ENCODE measurements at regions not wholly inside any gene's neighbourhood (a gene's known extent, or its start where the extent isn't known, plus 50 kb on each side); places are given as distances from the start of the nearest gene placed in this dataset.
A peak's percentile ranks its signal among the peaks of the same experiment; 100 is the strongest.

DNA sequence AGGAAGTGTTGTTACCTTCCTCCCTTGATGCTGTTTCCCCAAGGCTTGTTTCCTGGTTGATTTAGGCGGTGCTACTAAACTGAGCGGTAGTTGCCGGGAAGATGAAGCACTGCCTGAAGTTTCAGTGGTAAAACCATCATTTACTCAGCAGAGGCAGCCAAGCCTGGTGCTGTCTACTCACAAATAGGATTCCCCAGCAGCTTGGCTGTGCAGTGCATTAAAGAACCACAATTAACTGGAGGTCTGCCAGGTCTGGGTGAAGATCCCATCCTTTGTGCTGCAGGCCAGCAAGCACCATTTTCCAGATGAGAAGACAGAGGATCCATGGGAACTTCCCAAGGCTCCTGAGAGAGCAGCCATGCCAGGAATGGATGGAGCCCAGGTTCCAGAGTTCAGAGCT is 231.9 kb upstream of the E2F8 start:
- Mint-ChIP-seq H3K27me3 (ENCODE audit: low read depth) (peaks cover 28% of the 10 kb centered on the region), H3K9me3 (no peaks in the 10 kb centered on the region), H3K36me3 (ENCODE audit: low read depth) (no peaks in the 10 kb centered on the region), H3K27ac (ENCODE audit: unreplicated experiment) (no peak overlapping the region), H3K4me1 (peaks cover 20% of the 10 kb centered on the region), H3K4me3 (no peak overlapping the region)
- TF ChIP-seq CTCF (conservative IDR thresholded peaks at IDR 0.05) = no peak
- DNase-seq (ENCODE audit: low read depth, low spot score) = no peak

DNA sequence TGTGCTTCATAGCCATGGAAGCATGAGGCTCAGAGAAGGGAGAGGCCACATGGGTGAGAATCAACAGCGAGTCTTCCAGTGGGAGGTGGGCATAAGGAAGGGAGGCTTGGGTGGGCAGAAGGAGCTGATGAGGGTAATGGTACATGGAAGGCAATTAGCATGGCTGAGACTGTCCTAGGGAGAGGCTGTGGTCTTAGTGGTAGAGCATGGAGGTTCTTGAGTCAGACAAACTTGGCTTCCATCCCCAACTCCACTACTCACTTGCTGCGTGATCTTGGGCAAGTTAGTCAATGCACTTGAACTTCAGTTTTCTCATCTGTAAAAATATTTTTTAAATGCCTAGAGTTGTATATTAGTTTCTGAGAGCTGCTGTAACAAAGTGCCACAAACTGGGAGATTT is 227.2 kb upstream of the E2F8 start:
- Mint-ChIP-seq H3K4me3 (no peak overlapping the region), H3K27me3 (ENCODE audit: low read depth) (peaks cover 33% of the 10 kb centered on the region), H3K9me3 (no peaks in the 10 kb centered on the region), H3K36me3 (ENCODE audit: low read depth) (no peaks in the 10 kb centered on the region), H3K4me1 (no peaks in the 10 kb centered on the region), H3K27ac (ENCODE audit: unreplicated experiment) (peak overlapping the region; percentile 32)
- no peak for DNase-seq (ENCODE audit: low read depth, low spot score)
- no peak for TF ChIP-seq CTCF (conservative IDR thresholded peaks at IDR 0.05)

- H3K36me3 Mint-ChIP-seq (ENCODE audit: low read depth) = no peaks in the 10 kb centered on the region
- no peak overlapping the region for H3K4me3 Mint-ChIP-seq
- no peaks in the 10 kb centered on the region for H3K9me3 Mint-ChIP-seq
- no peak overlapping the region for H3K27ac Mint-ChIP-seq (ENCODE audit: unreplicated experiment)
- no peak for DNase-seq (ENCODE audit: low read depth, low spot score)
- TF ChIP-seq CTCF (conservative IDR thresholded peaks at IDR 0.05) = no peak
- H3K4me1 Mint-ChIP-seq = no peaks in the 10 kb centered on the region
- H3K27me3 Mint-ChIP-seq (ENCODE audit: low read depth) = peaks cover 33% of the 10 kb centered on the region
These were observed 225.6 kb upstream of the E2F8 start for GRCh38 chr11:19466314-19466713.

GRCh38 chr11:19463976-19464375 is 223.2 kb upstream of the E2F8 start:
- peaks cover 17% of the 10 kb centered on the region for H3K27me3 Mint-ChIP-seq (ENCODE audit: low read depth)
- no peak overlapping the region for H3K4me3 Mint-ChIP-seq
- H3K9me3 Mint-ChIP-seq = no peaks in the 10 kb centered on the region

DNA sequence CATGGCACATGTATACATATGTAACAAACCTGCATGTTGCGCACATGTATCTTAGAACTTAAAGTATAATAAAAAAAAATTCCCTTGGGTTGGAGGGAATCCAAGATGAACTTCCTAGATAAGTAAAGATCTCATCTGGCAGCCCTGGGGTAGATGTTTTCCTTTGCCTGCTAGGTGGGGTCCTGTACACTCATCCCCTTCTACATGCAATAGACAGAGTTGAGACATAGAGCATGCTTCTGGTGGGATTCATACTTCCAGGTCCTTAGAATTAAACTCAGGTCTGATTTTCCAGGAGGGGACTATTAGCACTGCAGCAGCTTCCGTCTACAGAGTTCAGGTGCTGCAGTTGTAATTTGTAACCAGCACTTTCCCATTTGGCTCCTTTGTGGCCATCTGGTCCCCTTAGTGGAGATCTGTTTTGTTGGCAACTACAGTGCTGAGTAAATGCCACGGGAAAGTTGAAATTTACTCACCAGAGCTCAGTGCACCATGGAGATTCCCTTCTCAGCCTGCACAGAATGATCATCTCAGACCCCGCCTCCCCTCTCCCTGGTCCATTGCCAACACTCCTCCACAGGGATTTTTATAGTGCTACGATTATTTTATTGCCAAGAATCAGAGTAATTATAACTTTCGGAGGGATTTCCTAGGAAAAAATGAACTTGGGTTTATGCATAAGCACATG is 220.1 kb upstream of the E2F8 start:
- Mint-ChIP-seq H3K36me3 (ENCODE audit: low read depth) (no peaks in the 10 kb centered on the region), H3K9me3 (no peaks in the 10 kb centered on the region), H3K27ac (ENCODE audit: unreplicated experiment) (no peak overlapping the region), H3K27me3 (ENCODE audit: low read depth) (peaks cover 4% of the 10 kb centered on the region), H3K4me3 (no peak overlapping the region), H3K4me1 (peaks cover 17% of the 10 kb centered on the region)
- no peak for TF ChIP-seq CTCF (conservative IDR thresholded peaks at IDR 0.05)
- no peak for DNase-seq (ENCODE audit: low read depth, low spot score)

More at GRCh38 chr11:19463976-19464375, 223.2 kb upstream of the E2F8 start:
- Mint-ChIP-seq H3K4me1 (no peaks in the 10 kb centered on the region), H3K27ac (ENCODE audit: unreplicated experiment) (no peak overlapping the region), H3K36me3 (ENCODE audit: low read depth) (no peaks in the 10 kb centered on the region)
- TF ChIP-seq CTCF (conservative IDR thresholded peaks at IDR 0.05) = no peak
- DNase-seq (ENCODE audit: low read depth, low spot score) = no peak
